Mammary epithelial cell (primary cell): ENCODE measurements at regions not wholly inside any gene's neighbourhood (a gene's known extent, or its start where the extent isn't known, plus 50 kb on each side); places are given as distances from the start of the nearest gene placed in this dataset.

Experiments used
- CTCF ChIP-seq, 2 donors: IDR thresholded peaks in 1 of 2; conservative IDR thresholded peaks in 1 of 2; 2 replicates each; pipeline ENCODE4 v1.5.1; 2011 to 2012; ENCODE audit warnings: inconsistent platforms in 2 of 2, low read length in 2 of 2, mild to moderate bottlenecking in 2 of 2, control low read depth in 1 of 2, low read depth in 1 of 2; ENCODE audit not compliant: insufficient read depth in 1 of 2; ENCODE audit errors: extremely low read depth in 1 of 2
- EZH2 ChIP-seq: IDR thresholded peaks from 2 replicates; pipeline ENCODE4 v1.6.1; 2012; ENCODE audit warnings: low read length, inconsistent platforms, borderline replicate concordance

GRCh38 chr3:21806733-21807132 lies 55.7 kb upstream of the ZNF385D start:
- no peak for TF ChIP-seq EZH2
- TF ChIP-seq CTCF (conservative IDR thresholded peaks at IDR 0.05 in 1 of 2, IDR thresholded peaks at IDR 0.05 in 1 of 2; ENCODE audit: extremely low read depth in 1 of 2, insufficient read depth in 1 of 2, low read depth in 1 of 2, low read length in 2 of 2) = no peak
